GM12878 (cell line): ENCODE measurements at regions not wholly inside any gene's neighbourhood (a gene's known extent, or its start where the extent isn't known, plus 50 kb on each side); places are given as distances from the start of the nearest gene placed in this dataset.

Source experiments
- CBX3 ChIP-seq: fragments of 200-600 bp; sonication (generic); IDR thresholded peaks from 2 replicates; pipeline ENCODE4 v1.6.1; 2016; ENCODE audit warnings: low read depth, borderline replicate concordance
- ETV6 ChIP-seq, 2 experiments: fragments of 450-650 bp in 1 of 2; IDR thresholded peaks in 1 of 2; conservative IDR thresholded peaks in 1 of 2; 2 replicates each; pipeline ENCODE4 v1.6.1; 2014; ENCODE audit warnings: antibody characterized with exemption in 1 of 2, borderline replicate concordance in 1 of 2, low read depth in 1 of 2, mild to moderate bottlenecking in 1 of 2, moderate library complexity in 1 of 2
- IRF5 ChIP-seq: fragments of 450-650 bp; IDR thresholded peaks from 2 replicates; pipeline ENCODE4 v1.6.1; 2017; ENCODE audit warnings: borderline replicate concordance
- SRF ChIP-seq, 2 experiments: IDR thresholded peaks; 2 replicates each; pipeline ENCODE4 v1.6.1; 2011; ENCODE audit warnings: low read depth in 2 of 2, low read length in 2 of 2, mild to moderate bottlenecking in 1 of 2, moderate library complexity in 1 of 2
- TCF7 ChIP-seq: IDR thresholded peaks from 2 replicates; pipeline ENCODE4 v1.6.1; 2014; ENCODE audit warnings: antibody characterized with exemption, borderline replicate concordance
- ZNF217 ChIP-seq: fragments of 450-650 bp; IDR thresholded peaks from 2 replicates; pipeline ENCODE4 v1.6.1; 2017; ENCODE audit warnings: antibody characterized with exemption, mild to moderate bottlenecking
- ZNF384 ChIP-seq: IDR thresholded peaks from 2 replicates; pipeline ENCODE4 v1.6.1; 2012; ENCODE audit warnings: low read depth, mild to moderate bottlenecking, low read length, improper control_type of control experiment, borderline replicate concordance
- ZNF592 ChIP-seq: fragments of 450-650 bp; IDR thresholded peaks from 2 replicates; pipeline ENCODE4 v1.6.1; 2017; ENCODE audit warnings: mild to moderate bottlenecking, moderate library complexity
- ZNF687 ChIP-seq: fragments of 450-650 bp; IDR thresholded peaks from 2 replicates; pipeline ENCODE4 v1.6.1; 2017; ENCODE audit warnings: mild to moderate bottlenecking, moderate library complexity
- ZSCAN29 ChIP-seq: fragments of 450-650 bp; IDR thresholded peaks from 2 replicates; pipeline ENCODE4 v1.6.1; 2017; ENCODE audit warnings: mild to moderate bottlenecking, moderate library complexity

- TF ChIP-seq IRF5 (no peak), ZNF217 (no peak), CBX3 (no peak), ZNF384 (no peak), SRF (IDR thresholded peaks at IDR 0.05; ENCODE audit: low read depth in 2 of 2, low read length in 2 of 2) (no peak), ETV6 (conservative IDR thresholded peaks at IDR 0.05 in 1 of 2, IDR thresholded peaks at IDR 0.05 in 1 of 2; ENCODE audit: borderline replicate concordance in 1 of 2, low read depth in 1 of 2) (no peak), TCF7 (no peak), ZNF592 (no peak), ZNF687 (no peak), ZSCAN29 (no peak)
Observed at GRCh38 chr18:2002151-2002550, 569.2 kb downstream of the METTL4 start (continued).
